ENCODE measurements at regions not wholly inside any gene's neighbourhood (a gene's known extent, or its start where the extent isn't known, plus 50 kb on each side); places are given as distances from the start of the nearest gene placed in this dataset.

DNA sequence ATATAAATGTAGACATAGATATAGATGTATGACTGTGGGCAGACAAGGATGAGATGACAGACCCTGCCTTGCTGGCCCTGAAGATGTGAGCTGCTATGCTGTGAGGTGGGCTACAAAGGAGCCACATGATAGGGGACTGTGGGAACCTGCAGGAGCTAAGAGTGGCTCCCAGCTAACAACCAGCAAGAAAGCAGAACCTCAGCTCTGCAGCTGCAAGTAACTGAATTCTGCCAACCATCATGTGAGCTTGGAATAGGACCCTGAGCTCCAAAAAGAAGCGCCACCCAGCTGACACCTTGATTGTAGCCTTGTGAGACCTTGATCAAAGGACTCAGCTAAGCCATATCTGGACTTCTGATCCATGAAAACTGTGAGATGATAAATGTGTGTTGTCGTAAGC is 123.3 kb upstream of the GRM7 start:
- CTCF ChIA-PET (ENCODE audit: low intra/inter-chr PET ratio, low total read pairs): no interaction called here
- BruUV-seq (replicated peaks): no TSS peak
- 26% methylated on average over 2 of the region's 2 CpGs for WGBS (ENCODE audit: low lambda C conversion rate)
- H3K4me3 ChIP-seq (replicated peaks in 1 of 3; ENCODE audit: insufficient read depth in 1 of 3, low read depth in 2 of 3, low read length in 3 of 3): no peak overlapping the region
- H3K27me3 ChIP-seq (ENCODE audit: control insufficient read depth in 1 of 2, insufficient read depth in 2 of 2, low read length in 2 of 2): no peaks in the 10 kb centered on the region
- intact Hi-C loops (cut with micrococcal nuclease; ENCODE audit: unreplicated experiment): no loop called here
- H3K9ac ChIP-seq (ENCODE audit: insufficient read depth, low read depth, low read length): no peak overlapping the region
- no peak overlapping the region for H2AFZ ChIP-seq (ENCODE audit: low read length)
- POLR2A ChIA-PET: no interaction called here
- DNase-seq (ENCODE audit: low spot score) (no peak), FAIRE-seq (no peak), ATAC-seq (no peak)
- peaks cover 68% of the 10 kb centered on the region for H3K9me3 ChIP-seq (ENCODE audit: low read length)
- in situ Hi-C loops (cut with HindIII; ENCODE audit: extremely low pct_ligation_motif_present, low pct_unique_long_range_greater_than_20kb): no loop called here
- TF ChIP-seq, protein P1, sequence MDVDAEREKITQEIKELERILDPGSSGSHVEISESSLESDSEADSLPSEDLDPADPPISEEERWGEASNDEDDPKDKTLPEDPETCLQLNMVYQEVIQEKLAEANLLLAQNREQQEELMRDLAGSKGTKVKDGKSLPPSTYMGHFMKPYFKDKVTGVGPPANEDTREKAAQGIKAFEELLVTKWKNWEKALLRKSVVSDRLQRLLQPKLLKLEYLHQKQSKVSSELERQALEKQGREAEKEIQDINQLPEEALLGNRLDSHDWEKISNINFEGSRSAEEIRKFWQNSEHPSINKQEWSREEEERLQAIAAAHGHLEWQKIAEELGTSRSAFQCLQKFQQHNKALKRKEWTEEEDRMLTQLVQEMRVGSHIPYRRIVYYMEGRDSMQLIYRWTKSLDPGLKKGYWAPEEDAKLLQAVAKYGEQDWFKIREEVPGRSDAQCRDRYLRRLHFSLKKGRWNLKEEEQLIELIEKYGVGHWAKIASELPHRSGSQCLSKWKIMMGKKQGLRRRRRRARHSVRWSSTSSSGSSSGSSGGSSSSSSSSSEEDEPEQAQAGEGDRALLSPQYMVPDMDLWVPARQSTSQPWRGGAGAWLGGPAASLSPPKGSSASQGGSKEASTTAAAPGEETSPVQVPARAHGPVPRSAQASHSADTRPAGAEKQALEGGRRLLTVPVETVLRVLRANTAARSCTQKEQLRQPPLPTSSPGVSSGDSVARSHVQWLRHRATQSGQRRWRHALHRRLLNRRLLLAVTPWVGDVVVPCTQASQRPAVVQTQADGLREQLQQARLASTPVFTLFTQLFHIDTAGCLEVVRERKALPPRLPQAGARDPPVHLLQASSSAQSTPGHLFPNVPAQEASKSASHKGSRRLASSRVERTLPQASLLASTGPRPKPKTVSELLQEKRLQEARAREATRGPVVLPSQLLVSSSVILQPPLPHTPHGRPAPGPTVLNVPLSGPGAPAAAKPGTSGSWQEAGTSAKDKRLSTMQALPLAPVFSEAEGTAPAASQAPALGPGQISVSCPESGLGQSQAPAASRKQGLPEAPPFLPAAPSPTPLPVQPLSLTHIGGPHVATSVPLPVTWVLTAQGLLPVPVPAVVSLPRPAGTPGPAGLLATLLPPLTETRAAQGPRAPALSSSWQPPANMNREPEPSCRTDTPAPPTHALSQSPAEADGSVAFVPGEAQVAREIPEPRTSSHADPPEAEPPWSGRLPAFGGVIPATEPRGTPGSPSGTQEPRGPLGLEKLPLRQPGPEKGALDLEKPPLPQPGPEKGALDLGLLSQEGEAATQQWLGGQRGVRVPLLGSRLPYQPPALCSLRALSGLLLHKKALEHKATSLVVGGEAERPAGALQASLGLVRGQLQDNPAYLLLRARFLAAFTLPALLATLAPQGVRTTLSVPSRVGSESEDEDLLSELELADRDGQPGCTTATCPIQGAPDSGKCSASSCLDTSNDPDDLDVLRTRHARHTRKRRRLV (CRISPR knock-in tag; IDR thresholded peaks at IDR 0.05): no peak
- no peak for TF ChIP-seq ZNF713 (CRISPR knock-in tag; IDR thresholded peaks at IDR 0.05)
- TF ChIP-seq, protein P2, sequence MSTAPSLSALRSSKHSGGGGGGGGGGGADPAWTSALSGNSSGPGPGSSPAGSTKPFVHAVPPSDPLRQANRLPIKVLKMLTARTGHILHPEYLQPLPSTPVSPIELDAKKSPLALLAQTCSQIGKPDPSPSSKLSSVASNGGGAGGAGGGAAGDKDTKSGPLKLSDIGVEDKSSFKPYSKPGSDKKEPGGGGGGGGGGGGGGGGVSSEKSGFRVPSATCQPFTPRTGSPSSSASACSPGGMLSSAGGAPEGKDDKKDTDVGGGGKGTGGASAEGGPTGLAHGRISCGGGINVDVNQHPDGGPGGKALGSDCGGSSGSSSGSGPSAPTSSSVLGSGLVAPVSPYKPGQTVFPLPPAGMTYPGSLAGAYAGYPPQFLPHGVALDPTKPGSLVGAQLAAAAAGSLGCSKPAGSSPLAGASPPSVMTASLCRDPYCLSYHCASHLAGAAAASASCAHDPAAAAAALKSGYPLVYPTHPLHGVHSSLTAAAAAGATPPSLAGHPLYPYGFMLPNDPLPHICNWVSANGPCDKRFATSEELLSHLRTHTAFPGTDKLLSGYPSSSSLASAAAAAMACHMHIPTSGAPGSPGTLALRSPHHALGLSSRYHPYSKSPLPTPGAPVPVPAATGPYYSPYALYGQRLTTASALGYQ (CRISPR knock-in tag; IDR thresholded peaks at IDR 0.05): no peak
- TF ChIP-seq, protein P3, sequence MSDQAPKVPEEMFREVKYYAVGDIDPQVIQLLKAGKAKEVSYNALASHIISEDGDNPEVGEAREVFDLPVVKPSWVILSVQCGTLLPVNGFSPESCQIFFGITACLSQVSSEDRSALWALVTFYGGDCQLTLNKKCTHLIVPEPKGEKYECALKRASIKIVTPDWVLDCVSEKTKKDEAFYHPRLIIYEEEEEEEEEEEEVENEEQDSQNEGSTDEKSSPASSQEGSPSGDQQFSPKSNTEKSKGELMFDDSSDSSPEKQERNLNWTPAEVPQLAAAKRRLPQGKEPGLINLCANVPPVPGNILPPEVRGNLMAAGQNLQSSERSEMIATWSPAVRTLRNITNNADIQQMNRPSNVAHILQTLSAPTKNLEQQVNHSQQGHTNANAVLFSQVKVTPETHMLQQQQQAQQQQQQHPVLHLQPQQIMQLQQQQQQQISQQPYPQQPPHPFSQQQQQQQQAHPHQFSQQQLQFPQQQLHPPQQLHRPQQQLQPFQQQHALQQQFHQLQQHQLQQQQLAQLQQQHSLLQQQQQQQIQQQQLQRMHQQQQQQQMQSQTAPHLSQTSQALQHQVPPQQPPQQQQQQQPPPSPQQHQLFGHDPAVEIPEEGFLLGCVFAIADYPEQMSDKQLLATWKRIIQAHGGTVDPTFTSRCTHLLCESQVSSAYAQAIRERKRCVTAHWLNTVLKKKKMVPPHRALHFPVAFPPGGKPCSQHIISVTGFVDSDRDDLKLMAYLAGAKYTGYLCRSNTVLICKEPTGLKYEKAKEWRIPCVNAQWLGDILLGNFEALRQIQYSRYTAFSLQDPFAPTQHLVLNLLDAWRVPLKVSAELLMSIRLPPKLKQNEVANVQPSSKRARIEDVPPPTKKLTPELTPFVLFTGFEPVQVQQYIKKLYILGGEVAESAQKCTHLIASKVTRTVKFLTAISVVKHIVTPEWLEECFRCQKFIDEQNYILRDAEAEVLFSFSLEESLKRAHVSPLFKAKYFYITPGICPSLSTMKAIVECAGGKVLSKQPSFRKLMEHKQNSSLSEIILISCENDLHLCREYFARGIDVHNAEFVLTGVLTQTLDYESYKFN (CRISPR knock-in tag; conservative IDR thresholded peaks at IDR 0.05): no peak
- TF ChIP-seq ISX (CRISPR knock-in tag; conservative IDR thresholded peaks at IDR 0.05): no peak
- no peak for TF ChIP-seq WIZ (CRISPR knock-in tag; IDR thresholded peaks at IDR 0.05)
- no peak for TF ChIP-seq SIX4 (CRISPR knock-in tag; IDR thresholded peaks at IDR 0.05)
- TF ChIP-seq, protein P4, sequence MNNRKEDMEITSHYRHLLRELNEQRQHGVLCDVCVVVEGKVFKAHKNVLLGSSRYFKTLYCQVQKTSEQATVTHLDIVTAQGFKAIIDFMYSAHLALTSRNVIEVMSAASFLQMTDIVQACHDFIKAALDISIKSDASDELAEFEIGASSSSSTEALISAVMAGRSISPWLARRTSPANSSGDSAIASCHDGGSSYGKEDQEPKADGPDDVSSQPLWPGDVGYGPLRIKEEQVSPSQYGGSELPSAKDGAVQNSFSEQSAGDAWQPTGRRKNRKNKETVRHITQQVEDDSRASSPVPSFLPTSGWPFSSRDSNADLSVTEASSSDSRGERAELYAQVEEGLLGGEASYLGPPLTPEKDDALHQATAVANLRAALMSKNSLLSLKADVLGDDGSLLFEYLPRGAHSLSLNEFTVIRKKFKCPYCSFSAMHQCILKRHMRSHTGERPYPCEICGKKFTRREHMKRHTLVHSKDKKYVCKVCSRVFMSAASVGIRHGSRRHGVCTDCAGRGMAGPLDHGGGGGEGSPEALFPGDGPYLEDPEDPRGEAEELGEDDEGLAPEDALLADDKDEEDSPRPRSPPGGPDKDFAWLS (CRISPR knock-in tag; IDR thresholded peaks at IDR 0.05; ENCODE audit: borderline replicate concordance): no peak
- no peak for TF ChIP-seq ZNF205 (CRISPR knock-in tag; IDR thresholded peaks at IDR 0.05)
- H3K36me3 ChIP-seq (replicated peaks in 1 of 2; ENCODE audit: control insufficient read depth in 1 of 2, insufficient read depth in 2 of 2, low read length in 2 of 2): no peaks in the 10 kb centered on the region
- H3K79me2 ChIP-seq (ENCODE audit: insufficient read depth, low read length): no peaks in the 10 kb centered on the region
- H4K20me1 ChIP-seq (ENCODE audit: insufficient read depth, low read length): no peaks in the 10 kb centered on the region
- no peak overlapping the region for H3K4me2 ChIP-seq (ENCODE audit: low read depth, low read length)
- H3K27ac ChIP-seq (ENCODE audit: extremely low read length, insufficient read depth, low read length): no peak overlapping the region
- H3K4me1 ChIP-seq (ENCODE audit: insufficient read depth, low read length): no peaks in the 10 kb centered on the region
